GM21360 (cell line): ENCODE measurements at regions not wholly inside any gene's neighbourhood (a gene's known extent, or its start where the extent isn't known, plus 50 kb on each side); places are given as distances from the start of the nearest gene placed in this dataset.

Experiments
- ATAC-seq: cut with Tn5 transposase; IDR thresholded peaks from one replicate; pipeline ENCODE4 v1.9.1; 2021; ENCODE audit warnings: mild to moderate bottlenecking, moderate library complexity; ENCODE audit not compliant: unreplicated experiment

DNA sequence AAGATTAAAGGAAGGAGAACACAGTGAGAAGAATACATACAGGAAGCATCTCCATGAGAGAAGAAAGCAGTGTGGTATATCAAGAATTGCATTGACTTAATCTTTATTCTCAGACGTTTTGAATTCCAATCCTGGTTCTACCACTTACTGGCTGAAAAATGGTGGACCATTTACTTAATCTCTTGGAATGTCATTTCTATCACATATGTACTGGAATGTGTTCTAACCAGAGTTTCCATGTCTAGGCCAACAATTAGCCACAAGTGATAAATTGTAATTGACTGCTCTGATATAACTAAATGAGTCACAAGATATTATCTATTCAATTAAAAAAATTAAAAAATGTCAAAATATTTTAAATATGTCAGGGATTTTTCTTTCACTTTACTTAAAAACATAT is 626.1 kb downstream of the PTPRC start:
- no peak for ATAC-seq

DNA sequence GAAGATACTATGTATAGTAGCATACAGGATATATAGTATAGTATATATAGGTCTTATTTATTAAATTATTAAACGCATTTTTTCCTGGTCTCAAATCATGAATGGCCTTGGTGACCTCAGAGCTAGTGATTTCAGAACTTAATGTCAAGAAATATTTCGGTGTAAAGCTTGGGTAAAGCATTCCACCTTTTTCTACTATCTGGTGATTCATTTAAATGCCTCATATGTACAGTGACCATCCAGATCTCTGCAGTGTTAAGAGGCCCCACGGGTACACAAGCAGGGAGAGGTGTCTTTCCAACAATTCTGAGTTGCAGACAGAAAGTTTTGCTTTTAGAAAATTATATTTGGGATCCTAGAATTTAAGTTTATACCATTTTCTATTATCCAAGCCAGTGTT is 626.5 kb downstream of the PTPRC start:
- ATAC-seq: no peak

DNA sequence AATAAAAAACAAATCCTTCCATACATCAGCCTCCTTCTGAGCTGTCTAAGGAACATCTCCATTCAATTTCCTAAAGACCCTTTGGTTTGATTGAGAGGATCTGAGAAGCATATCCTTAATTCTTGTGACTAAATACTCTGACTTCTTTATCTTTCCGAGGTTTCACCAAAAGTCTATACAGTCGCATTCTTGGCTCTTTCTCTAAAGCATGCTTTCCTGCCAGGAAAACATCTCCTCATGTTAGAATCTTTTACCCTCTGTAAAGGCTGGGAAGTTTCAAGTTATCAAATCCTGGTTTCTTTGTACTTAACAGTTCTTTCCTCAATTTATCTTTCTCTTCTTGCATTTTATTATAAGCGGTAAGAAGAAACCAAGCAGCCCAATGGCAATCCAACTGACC is 630.4 kb downstream of the PTPRC start:
- no peak for ATAC-seq

DNA sequence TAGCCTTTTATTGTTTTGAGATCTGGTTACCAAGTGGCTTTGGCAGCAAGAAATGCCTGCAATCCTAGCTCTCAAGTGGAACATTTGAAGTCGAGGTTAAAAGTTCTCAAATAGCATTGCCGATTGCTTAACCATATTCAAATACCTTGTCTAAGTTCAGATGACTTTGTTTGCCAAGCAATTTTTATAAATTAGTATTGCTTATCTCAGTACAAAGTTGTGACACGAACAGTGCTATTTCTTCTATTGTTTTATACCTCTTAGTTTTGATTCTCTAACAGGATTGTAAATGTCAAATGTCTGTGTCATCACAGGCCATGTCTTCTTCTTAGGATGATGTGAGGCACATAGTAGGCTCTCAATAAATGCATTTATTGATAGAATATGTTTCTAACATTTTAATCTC is 633.3 kb downstream of the PTPRC start:
- no peak for ATAC-seq

DNA sequence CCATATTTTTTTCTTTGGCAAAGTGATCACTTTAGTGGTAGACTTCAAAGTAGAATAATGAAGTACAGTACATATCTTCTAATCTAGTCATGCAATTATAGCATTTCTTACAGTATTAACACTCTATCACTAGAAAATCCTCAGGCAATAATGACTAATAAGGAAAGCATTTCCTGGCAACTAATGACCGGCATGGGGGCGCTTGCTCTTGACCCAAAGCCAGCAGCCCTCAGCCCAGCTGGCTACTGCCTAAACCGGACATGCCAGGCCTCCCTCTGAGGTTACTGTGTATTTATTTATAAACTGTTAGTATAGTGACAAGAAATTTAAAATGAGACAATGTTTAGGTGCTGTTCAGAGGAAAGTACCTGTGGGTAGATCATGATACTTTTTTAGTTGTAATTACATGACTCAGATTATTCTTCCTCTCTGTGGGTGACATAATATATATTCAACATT is 633.8 kb downstream of the PTPRC start:
- peak; percentile 53 for ATAC-seq

DNA sequence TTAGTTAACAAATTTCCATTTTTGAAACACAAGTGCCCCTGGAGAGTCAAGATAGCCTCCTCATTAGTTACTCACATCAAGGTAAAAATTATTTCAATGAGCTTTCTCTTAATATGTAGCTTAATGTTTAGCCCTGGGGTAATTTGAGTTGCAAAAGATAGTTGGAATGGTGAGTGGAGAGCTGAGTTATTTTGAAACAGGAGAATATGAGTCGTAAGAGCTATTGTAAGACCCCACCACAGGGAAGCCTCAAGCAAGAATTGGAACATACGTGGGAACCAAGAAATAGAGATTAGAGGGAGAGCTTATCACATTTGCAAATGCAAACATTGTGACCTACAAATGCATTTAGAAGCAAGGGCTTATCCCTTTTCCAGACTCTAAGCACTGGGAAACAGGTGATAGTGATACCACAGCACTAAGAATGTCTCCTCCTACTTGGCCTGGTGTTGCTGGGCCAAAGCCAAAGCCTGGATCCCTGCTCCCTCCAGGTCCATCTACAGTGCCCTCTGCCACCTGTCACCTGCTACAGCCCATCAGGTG is 635.1 kb downstream of the PTPRC start:
- no peak for ATAC-seq

DNA sequence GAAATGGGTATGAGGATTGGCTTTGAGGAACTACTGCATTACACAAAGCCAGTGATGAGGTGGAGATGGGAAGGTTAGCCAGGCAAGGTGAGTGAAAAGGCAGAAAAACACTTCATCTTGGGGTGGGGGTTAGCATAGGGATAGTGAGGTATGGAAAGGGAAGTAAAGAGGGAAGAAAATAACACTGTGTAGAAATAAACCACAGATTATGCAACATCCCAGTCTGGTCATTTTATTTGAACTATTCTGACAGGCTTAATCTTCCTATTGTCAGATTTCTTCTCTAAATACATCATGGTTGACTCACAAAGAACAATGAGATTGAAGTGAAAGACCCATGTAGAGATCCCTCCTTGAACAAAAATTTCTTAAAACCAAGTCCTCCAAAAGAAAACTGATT is 640.2 kb downstream of the PTPRC start:
- ATAC-seq: no peak

DNA sequence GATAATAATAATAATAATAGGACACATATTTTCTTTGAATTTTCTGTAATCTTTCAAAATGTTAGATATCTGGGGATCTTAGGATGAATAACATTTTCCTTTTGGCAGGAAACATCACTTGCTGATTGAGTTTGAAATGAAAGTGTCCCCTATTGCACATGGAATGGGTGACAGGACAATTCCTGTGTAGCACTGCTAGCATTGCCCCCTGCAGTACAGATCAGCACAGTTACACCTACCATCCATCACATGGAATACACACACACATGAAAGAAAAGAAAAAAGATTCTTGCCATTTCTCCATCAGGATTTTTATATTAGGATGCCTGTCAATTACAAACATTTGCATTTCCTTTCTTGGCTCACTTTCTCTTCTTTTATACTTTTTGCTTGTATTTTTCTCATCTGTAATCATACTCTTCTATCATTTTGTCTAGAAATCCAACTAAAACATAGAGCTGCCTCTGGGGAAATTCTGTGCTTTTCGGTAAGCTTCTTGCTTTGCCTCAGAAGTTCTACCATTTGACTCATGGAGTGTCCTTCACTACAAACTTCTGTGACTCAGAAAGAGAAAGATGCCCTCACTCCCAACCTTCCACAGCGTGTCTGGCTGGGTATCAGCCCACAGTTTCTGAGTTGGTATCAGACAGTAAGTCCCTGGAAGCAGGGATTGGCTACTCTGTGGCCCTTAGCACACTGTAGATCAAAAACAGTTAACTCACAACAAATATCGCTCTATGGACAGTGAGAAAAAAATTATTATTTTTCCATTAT is 641.2 kb downstream of the PTPRC start:
- peak; percentile 70 for ATAC-seq

DNA sequence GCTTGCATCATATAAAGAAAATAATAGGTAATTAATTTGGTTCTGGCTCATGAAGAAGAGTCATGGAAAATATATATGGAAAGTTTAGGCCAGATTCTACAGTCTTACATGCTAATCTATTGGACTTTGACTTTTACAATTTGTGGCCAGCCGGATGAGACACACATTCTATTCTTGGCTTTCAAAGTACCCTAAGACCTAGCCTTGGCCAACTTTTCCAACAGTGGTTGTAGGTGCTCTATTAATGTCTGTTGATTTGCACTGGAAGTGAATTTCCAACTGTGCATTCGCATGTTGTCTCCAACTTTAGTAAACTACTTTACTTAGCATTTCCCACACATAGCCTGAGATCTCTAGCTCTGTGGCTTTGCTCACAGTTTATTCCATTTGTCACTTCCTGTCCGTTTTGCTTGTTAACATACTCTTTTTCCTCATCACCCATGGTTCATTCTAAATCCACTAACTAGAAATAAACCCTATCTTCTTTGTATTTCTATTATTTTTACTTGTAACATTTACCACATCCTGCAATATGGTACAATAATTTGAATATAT is 644.0 kb downstream of the PTPRC start:
- ATAC-seq: no peak

DNA sequence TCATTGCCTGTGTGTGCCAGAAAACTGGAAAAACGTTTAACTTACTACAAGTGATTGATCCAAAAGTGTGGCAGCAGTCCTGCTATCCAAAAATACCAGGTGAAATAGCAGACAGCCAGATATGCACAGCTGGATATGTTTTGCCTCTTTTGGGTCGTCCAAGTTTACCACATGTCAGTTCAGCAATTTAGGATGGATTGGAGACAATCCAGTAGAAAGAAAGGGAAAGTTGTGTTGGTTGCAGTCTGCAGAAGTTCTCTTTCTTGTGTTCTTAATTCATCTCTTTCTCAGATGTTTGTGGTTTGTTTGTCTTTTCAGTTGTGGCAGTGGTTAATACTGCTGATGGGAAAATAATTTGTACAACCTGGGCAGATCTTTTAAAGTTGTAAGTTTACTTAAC is 645.0 kb downstream of the PTPRC start:
- no peak for ATAC-seq

DNA sequence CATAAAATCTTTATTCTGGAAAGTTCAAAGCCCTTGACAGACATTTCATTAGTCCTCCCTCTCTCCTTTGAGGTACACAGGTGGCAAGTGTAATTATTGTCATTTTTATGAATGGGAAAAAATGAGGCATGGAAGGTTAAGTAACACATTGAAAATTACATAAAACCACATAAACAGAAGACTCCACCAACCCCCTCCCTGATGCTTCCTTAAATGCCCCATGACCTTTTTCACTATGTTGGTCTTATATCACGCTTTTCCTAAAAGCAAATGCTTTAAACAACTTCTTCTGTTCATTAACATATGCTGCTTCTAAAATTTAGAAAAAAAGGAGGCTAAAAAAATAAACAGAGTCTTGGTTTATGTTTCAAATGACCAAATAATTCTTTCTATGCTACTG is 648.4 kb downstream of the PTPRC start:
- no peak for ATAC-seq

DNA sequence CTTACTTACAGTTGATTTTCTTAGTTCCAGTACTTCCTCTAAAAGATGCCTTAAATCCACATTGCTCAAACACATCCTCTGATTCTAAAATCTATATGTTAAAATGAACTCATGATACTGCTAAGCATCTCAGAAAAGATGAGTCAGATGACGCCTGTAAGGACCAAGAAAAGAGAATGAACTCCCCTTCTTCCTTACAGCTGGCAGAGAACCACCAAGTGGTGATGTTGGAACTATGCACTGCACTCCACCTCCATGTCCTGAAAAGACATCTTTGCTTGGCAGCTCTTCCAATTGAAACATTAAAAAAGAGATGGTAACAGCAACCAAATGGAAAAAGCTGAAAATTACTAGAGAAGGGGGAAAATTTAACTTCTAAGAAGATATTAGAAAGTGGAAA is 648.8 kb downstream of the PTPRC start:
- no peak for ATAC-seq

DNA sequence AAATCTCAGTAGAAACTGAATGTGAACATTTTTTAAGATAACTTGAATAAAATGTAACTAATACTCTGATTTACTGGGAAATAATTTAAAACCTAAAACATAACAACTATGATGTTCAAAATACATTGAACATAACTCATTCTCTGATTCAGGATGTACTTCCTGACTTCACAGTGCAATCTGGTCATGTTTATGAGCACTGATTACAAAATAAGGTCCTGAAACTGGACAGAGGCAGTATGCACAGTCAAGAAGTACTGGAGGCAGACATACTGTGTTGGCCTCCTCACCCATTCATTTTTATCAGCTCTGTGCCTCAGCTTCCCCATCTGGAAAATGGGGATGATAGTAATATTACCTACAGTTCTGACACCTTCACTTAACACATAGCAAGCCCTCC is 651.3 kb downstream of the PTPRC start:
- no peak for ATAC-seq

DNA sequence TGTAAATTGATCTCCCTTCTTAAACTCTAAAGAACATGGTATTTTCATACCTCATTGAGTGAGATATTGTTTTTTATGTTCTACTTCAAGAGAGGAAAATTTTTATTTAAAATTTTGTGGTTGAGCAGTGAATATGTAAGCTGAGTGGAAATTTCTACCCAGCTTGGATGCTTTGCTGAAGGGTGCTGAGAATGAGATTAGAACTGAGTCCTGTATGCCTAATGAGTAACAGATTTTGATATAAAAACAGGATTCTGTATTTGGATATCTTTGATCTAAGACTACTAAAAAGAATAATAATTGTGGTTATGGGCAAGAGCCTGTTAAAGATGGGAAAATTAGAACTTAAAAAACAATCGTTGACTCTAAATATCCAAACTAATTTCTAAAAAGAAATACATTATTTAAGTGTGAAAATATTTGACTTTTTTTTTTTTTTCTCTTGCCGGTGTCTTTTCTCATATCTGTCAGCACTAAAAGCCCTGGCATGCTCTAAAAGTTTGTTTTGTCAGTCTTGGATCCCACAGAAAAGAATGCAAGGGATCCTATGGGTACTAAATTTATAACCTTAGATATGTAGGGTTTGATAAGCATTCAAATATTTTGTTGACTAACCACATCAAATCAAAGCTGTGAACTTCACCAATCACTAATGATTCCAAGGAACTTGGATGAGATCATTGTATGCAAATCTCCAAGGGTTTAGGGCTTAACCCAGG is 652.3 kb downstream of the PTPRC start:
- ATAC-seq: no peak

DNA sequence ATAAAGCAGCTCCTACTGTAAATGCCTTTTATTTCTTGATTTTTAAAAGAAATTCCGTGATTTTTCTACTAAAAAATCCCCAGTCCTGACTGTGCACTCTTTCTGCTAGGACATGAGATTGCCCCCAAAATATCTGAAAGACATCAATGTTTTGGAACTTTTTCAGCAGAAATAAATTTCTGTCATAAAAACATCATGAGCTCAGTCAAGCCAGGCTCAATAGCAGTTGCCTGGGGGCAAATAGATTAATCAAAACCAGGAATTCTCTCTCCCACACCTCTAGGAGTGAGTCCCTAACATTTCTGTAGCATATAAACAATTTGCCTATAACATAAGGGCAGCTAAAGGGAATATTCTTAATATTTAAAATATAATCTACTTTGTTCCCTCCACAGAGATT is 654.1 kb downstream of the PTPRC start:
- no peak for ATAC-seq

DNA sequence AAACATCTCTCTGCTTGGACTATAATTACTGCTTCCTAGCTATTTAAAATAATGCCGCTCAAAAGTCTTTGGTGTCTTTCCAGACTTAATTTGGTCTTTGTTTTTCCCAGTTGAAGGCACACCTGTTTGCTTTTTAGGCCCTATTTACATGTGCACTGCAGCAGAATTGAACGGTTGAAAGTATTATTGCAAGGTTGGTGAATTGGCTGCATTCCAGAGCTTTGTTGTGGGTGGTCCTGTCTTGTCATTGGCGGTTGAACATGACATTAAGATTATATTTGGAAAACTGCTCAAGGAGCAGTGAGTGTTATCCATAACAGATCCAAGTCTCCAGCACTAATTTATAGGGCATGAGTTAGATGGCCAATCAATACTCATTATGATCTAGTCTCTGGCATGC is 656.3 kb downstream of the PTPRC start:
- ATAC-seq: no peak

DNA sequence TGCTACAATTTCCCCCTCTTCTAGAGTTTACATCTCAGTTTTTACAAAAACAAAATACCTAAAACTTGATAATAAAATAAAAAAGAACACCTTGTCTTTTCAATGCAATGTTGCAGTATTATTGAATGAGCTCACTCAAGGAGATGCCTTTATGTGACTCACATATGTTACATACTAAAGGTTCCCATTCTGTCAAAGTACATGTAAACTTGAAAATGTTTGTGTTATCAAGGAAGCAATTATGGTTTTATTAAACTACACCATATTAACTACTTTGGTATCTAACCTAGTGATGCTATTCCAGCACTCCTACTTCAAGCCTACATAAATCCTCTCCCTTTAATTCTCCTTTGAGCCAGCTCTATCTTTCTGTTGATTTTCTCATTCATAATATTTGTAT is 658.3 kb downstream of the PTPRC start:
- no peak for ATAC-seq

DNA sequence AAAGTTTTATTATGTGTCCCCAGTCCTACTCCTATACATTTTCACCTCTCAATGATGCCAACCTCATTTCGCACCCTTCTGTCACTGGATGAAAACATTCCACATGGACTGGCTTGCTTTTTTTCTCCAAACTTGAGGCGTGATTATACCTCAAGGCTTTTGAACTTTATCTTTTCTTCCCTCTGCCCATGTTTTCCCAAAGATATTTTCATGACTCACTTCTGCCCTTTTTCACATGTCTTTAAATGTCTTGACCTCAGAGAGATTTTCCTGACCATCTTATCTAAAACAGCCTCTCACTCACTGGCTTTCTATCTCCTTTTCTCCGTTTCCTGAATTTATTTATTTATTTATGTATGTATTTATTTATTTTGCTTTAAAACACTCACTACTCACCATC is 659.0 kb downstream of the PTPRC start:
- no peak for ATAC-seq

DNA sequence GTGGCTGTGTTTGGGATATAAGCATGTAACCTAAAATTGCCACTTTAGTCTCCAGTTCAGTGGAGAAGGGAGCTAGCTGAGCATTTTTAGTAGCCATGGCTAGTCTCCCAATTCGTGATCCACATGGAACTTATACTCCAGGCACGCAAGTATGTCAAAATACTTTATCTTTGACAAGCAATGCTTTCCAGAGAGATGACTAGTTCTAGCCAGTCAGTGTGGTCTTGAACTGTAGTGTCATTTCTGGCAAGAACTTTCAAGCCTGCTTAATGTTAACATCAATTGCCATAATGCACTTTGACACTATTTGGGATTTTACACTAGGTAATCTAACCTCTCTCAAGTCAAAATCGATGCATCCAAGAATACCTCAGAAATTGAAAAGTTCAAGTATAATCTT is 660.0 kb downstream of the PTPRC start:
- no peak for ATAC-seq

DNA sequence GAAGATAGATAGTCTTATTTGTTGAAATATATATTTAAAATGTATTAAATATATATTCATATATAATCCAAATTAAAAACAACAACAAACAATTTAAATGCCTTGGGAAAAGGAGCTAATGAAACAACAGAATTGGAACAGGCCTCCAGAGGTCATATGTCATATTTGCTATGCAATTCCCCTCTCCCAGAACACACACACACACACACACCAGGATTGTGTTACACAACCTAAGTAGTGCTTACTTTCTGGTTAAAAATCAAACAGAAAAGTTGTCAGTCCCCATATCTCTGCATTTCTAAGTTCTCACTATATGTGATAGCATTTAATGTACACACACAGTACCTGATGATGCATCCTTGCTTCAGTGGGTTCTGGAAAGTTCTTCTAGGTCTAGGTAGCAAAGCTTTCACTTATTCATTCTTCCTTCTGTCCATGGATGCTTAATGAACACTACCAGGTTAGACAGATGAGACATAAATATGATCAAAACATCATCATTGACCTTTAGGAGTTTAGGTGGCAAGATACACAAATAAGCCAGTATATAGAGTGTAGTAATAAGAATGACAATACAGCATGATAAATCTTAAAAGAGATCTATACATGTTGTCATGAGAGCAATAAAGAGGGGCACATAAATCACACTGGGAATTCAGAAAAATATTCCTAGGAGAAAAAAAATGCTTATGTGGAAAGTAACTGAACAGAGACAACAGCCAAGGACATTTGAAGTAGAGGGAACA is 662.8 kb downstream of the PTPRC start:
- no peak for ATAC-seq

DNA sequence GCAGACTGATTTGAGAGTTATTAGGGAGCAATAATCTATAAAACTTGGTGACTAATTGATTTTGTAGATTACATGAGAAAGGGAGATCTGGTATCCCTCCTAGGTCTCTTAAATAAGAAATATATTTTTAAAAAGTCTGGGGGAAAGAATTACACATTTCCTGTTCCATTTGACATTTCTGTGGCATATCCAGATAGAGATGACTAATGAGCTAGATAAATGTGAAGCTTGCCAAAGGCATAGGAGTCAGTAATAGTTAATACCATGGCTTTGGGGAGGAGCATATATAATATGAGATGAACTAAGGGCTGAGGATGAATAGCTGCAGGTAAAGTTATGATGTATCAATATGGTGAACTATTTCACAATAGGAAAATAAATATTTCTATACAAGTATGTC is 663.7 kb downstream of the PTPRC start:
- no peak for ATAC-seq
